H9 (cell line): ENCODE measurements at regions not wholly inside any gene's neighbourhood (a gene's known extent, or its start where the extent isn't known, plus 50 kb on each side); places are given as distances from the start of the nearest gene placed in this dataset.
"Not testable (repeated sequence)": the region's sequence is repeated elsewhere in the genome, so short reads cannot be mapped to it uniquely, and the experiment has no call there.

Experiments used
- DNase-seq: peaks from one replicate; pipeline ENCODE4 v3.0.0-alpha.2; 2017
- H2AFZ ChIP-seq: one replicate; pipeline ENCODE4 v1.6.1; 2013; ENCODE audit warnings: mild to moderate bottlenecking, low read length, control low read depth, moderate library complexity
- H2AK5ac ChIP-seq: 2 replicates; pipeline ENCODE4 v1.6.1; 2013; ENCODE audit warnings: low read length, control low read depth, mixed read lengths; ENCODE audit not compliant: insufficient read length
- H2BK120ac ChIP-seq: one replicate; pipeline ENCODE4 v1.6.1; 2013; ENCODE audit warnings: low read depth, mild to moderate bottlenecking, low read length, control low read depth, inconsistent platforms; ENCODE audit not compliant: poor library complexity, severe bottlenecking
- H2BK12ac ChIP-seq: 2 replicates; pipeline ENCODE4 v1.6.1; 2013; ENCODE audit warnings: low read length, control low read depth, mixed read lengths, low read depth; ENCODE audit not compliant: insufficient read length
- H2BK15ac ChIP-seq: 2 replicates; pipeline ENCODE4 v1.6.1; 2013; ENCODE audit warnings: low read depth, low read length, control low read depth
- H2BK20ac ChIP-seq: one replicate; pipeline ENCODE4 v1.6.1; 2013; ENCODE audit warnings: low read depth, mild to moderate bottlenecking, low read length, control low read depth, inconsistent platforms; ENCODE audit not compliant: poor library complexity, severe bottlenecking
- H2BK5ac ChIP-seq: 2 replicates; pipeline ENCODE4 v1.6.1; 2013; ENCODE audit warnings: low read length, control low read depth, mixed read lengths; ENCODE audit not compliant: insufficient read length
- H3K14ac ChIP-seq: 2 replicates; pipeline ENCODE4 v1.6.1; 2013; ENCODE audit warnings: low read length, control low read depth; ENCODE audit not compliant: insufficient read depth
- H3K18ac ChIP-seq: 2 replicates; pipeline ENCODE4 v1.6.1; 2013; ENCODE audit warnings: low read depth, mild to moderate bottlenecking, mixed read lengths, low read length, control low read depth; ENCODE audit not compliant: insufficient read length
- H3K23ac ChIP-seq: 2 replicates; pipeline ENCODE4 v1.6.1; 2013; ENCODE audit warnings: low read length, control low read depth, mixed read lengths, low read depth; ENCODE audit not compliant: insufficient read length
- H3K23me2 ChIP-seq: 2 replicates; pipeline ENCODE4 v1.6.1; 2013; ENCODE audit warnings: low read depth, mild to moderate bottlenecking, mixed read lengths, low read length, control low read depth; ENCODE audit not compliant: insufficient read length, poor library complexity, severe bottlenecking
- H3K27ac ChIP-seq: 2 replicates; pipeline ENCODE4 v1.5.1; 2013; ENCODE audit warnings: low read length, control low read depth, mixed read lengths, low read depth; ENCODE audit not compliant: insufficient read length
- H3K27me3 ChIP-seq: 2 replicates; pipeline ENCODE4 v1.6.1; 2013; ENCODE audit warnings: low read length, control low read depth, inconsistent platforms; ENCODE audit not compliant: insufficient read depth
- H3K4ac ChIP-seq: 2 replicates; pipeline ENCODE4 v1.6.1; 2013; ENCODE audit warnings: low read depth, mild to moderate bottlenecking, control low read depth, inconsistent platforms, low read length, moderate library complexity
- H3K4me1 ChIP-seq: 2 replicates; pipeline ENCODE4 v1.6.1; 2013; ENCODE audit warnings: low read length, control low read depth, inconsistent platforms; ENCODE audit not compliant: insufficient read depth
- H3K4me2 ChIP-seq: 2 replicates; pipeline ENCODE4 v1.6.1; 2013; ENCODE audit warnings: low read length, control low read depth, mixed read lengths; ENCODE audit not compliant: insufficient read length, insufficient read depth
- H3K56ac ChIP-seq: 2 replicates; pipeline ENCODE4 v1.6.1; 2013; ENCODE audit warnings: low read depth, mild to moderate bottlenecking, mixed read lengths, low read length, control low read depth; ENCODE audit not compliant: insufficient read length
- H3K79me1 ChIP-seq: 2 replicates; pipeline ENCODE4 v1.6.1; 2013; ENCODE audit warnings: low read depth, mild to moderate bottlenecking, moderate library complexity, low read length, control low read depth, inconsistent platforms; ENCODE audit not compliant: insufficient read depth, poor library complexity, severe bottlenecking
- H3K79me2 ChIP-seq: 2 replicates; pipeline ENCODE4 v1.6.1; 2013; ENCODE audit warnings: low read length, control low read depth, inconsistent platforms; ENCODE audit not compliant: insufficient read depth
- H3K9ac ChIP-seq: 2 replicates; pipeline ENCODE4 v1.6.1; 2013; ENCODE audit warnings: low read length, control low read depth, mixed read lengths; ENCODE audit not compliant: insufficient read length; ENCODE audit errors: extremely low read depth
- H3K9me3 ChIP-seq: one replicate; pipeline ENCODE4 v1.6.1; 2013; ENCODE audit warnings: low read depth, low read length, inconsistent platforms; ENCODE audit not compliant: control insufficient read depth
- H3T11ph ChIP-seq: one replicate; pipeline ENCODE4 v1.6.1; 2013; ENCODE audit warnings: mild to moderate bottlenecking, low read length, control low read depth, inconsistent platforms
- H4K20me1 ChIP-seq: one replicate; pipeline ENCODE4 v1.6.1; 2013; ENCODE audit not compliant: control insufficient read depth, insufficient read length, insufficient read depth
- H4K5ac ChIP-seq: 2 replicates; pipeline ENCODE4 v1.6.1; 2013; ENCODE audit warnings: low read depth, mild to moderate bottlenecking, mixed read lengths, low read length, control low read depth; ENCODE audit not compliant: insufficient read length
- H4K8ac ChIP-seq: replicated peaks from 2 replicates; pipeline ENCODE4 v1.6.1; 2013; ENCODE audit warnings: low read length, control low read depth, mixed read lengths, low read depth; ENCODE audit not compliant: insufficient read length
- H4K91ac ChIP-seq: 2 replicates; pipeline ENCODE4 v1.6.1; 2013; ENCODE audit warnings: low read depth, mild to moderate bottlenecking, moderate library complexity, mixed read lengths, low read length, control low read depth; ENCODE audit not compliant: insufficient read length
- H3K27ac Mint-ChIP-seq, 3 experiments: 2 replicates in 2 of 3; 3 replicates in 1 of 3; pipeline ENCODE4 v1.8.0; 2020 to 2021; ENCODE audit warnings: mixed read lengths in 3 of 3, mild to moderate bottlenecking in 1 of 3, moderate library complexity in 1 of 3
- H3K27me3 Mint-ChIP-seq: 2 replicates; pipeline ENCODE4 v1.8.0; 2021; ENCODE audit warnings: low read depth, mild to moderate bottlenecking, moderate library complexity, mixed read lengths
- H3K36me3 Mint-ChIP-seq, 3 experiments: 2 replicates in 2 of 3; 3 replicates in 1 of 3; pipeline ENCODE4 v1.8.0; 2020 to 2021; ENCODE audit warnings: low read depth in 3 of 3, mixed read lengths in 3 of 3; ENCODE audit not compliant: insufficient read depth in 1 of 3
- H3K4me1 Mint-ChIP-seq, 2 experiments: 2 replicates each; pipeline ENCODE4 v1.8.0; 2020; ENCODE audit warnings: mixed read lengths in 2 of 2
- H3K4me3 Mint-ChIP-seq, 2 experiments: 2 replicates in 1 of 2; 3 replicates in 1 of 2; pipeline ENCODE4 v1.8.0; 2020 to 2021; ENCODE audit warnings: mild to moderate bottlenecking in 2 of 2, mixed read lengths in 2 of 2, moderate library complexity in 1 of 2
- H3K9me3 Mint-ChIP-seq, 2 experiments: 2 replicates in 1 of 2; 3 replicates in 1 of 2; pipeline ENCODE4 v1.8.0; 2020; ENCODE audit warnings: mild to moderate bottlenecking in 2 of 2, mixed read lengths in 2 of 2, moderate library complexity in 1 of 2
- CTCF ChIP-seq: fragments of 200-600 bp; sonication (generic); conservative IDR thresholded peaks from 3 replicates; pipeline ENCODE4 v1.8.0; 2021; ENCODE audit warnings: antibody characterized with exemption, mild to moderate bottlenecking
- WGBS: extraction: QIAGEN DNeasy Blood & Tissue Kit; methylation state at CpG from one replicate; pipeline ENCODE4 v1.1.7; 2013; ENCODE audit warnings: missing lambda C conversion rate, low lambda C conversion rate, mixed read lengths; ENCODE audit not compliant: insufficient read length; ENCODE audit errors: extremely low coverage; 5-methylcytosine and 5-hydroxymethylcytosine counted together

GRCh38 chr16:47976636-47977210 lies 179.1 kb downstream of the ABCC12 start:
- Mint-ChIP-seq H3K27ac (no peak overlapping the region), H3K36me3 (no peaks in the 10 kb centered on the region), H3K4me3 (no peak overlapping the region), H3K4me1 (peaks cover 13 to 15% of the 10 kb centered on the region in 2 experiments), H3K27me3 (peaks cover 2% of the 10 kb centered on the region), H3K9me3 (no peaks in the 10 kb centered on the region)
- no peak overlapping the region for H3K27ac ChIP-seq
- no peak overlapping the region for H4K91ac ChIP-seq
- no peak overlapping the region for H3K4me2 ChIP-seq
- H3K79me2 ChIP-seq: no peaks in the 10 kb centered on the region
- no peaks in the 10 kb centered on the region for H4K20me1 ChIP-seq
- H3K4ac ChIP-seq: no peak overlapping the region
- no peaks in the 10 kb centered on the region for H3K9me3 ChIP-seq
- no peak overlapping the region for H2BK12ac ChIP-seq
- H3K4me1 ChIP-seq: 0 out of 2 replicates have a peak, but pooled peaks cover 2% of the 10 kb centered on the region
- TF ChIP-seq CTCF: no peak
- no peak overlapping the region for H3K14ac ChIP-seq
- no peak overlapping the region for H2BK20ac ChIP-seq
- no peak overlapping the region for H4K8ac ChIP-seq
- H2AK5ac ChIP-seq: no peak overlapping the region
- no peaks in the 10 kb centered on the region for H3K27me3 ChIP-seq
- no peaks in the 10 kb centered on the region for H3K23me2 ChIP-seq
- H3K56ac ChIP-seq: no peak overlapping the region
- H2BK120ac ChIP-seq: no peak overlapping the region
- no peak overlapping the region for H3T11ph ChIP-seq
- no peak overlapping the region for H2BK15ac ChIP-seq
- H2BK5ac ChIP-seq: no peak overlapping the region
- no CpG with 5 or more reads among the region's 12 CpGs for WGBS
- H2AFZ ChIP-seq: no peak overlapping the region
- H4K5ac ChIP-seq: no peak overlapping the region
- no peak overlapping the region for H3K18ac ChIP-seq
- no peaks in the 10 kb centered on the region for H3K79me1 ChIP-seq
- no peak overlapping the region for H3K23ac ChIP-seq
- no peak for DNase-seq
- H3K9ac ChIP-seq: no peak overlapping the region

GRCh38 chr16:47974971-47975370 lies 180.8 kb downstream of the ABCC12 start:
- H4K91ac ChIP-seq, H3T11ph ChIP-seq, H4K8ac ChIP-seq, H3K27me3 Mint-ChIP-seq, H2BK15ac ChIP-seq, H3K18ac ChIP-seq, H3K14ac ChIP-seq, H3K9ac ChIP-seq, H3K79me2 ChIP-seq, DNase-seq, H3K4me1 ChIP-seq, H3K23me2 ChIP-seq, H2BK5ac ChIP-seq, H3K9me3 Mint-ChIP-seq, H4K5ac ChIP-seq, H3K9me3 ChIP-seq, H2BK12ac ChIP-seq, H2BK20ac ChIP-seq, H3K27me3 ChIP-seq, H3K4me2 ChIP-seq, H3K4me3 Mint-ChIP-seq, H3K23ac ChIP-seq, H2BK120ac ChIP-seq, H3K27ac Mint-ChIP-seq, H3K36me3 Mint-ChIP-seq, H2AK5ac ChIP-seq, H2AFZ ChIP-seq, H3K79me1 ChIP-seq, H3K4ac ChIP-seq, H3K27ac ChIP-seq, H3K56ac ChIP-seq, H4K20me1 ChIP-seq: not testable (repeated sequence)
- no CpG with 5 or more reads among the region's 5 CpGs for WGBS
- peaks cover 15% of the 10 kb centered on the region in 2 experiments for H3K4me1 Mint-ChIP-seq
